H1 (cell line): ENCODE measurements at regions not wholly inside any gene's neighbourhood (a gene's known extent, or its start where the extent isn't known, plus 50 kb on each side); places are given as distances from the start of the nearest gene placed in this dataset.

Experiments used
- BACH1 ChIP-seq: IDR thresholded peaks from 2 replicates; pipeline ENCODE4 v1.6.1; 2012; ENCODE audit warnings: low read length, improper control_type of control experiment
- BCL11A ChIP-seq, 2 experiments: IDR thresholded peaks; one replicate each; pipeline ENCODE4 v1.6.1; 2011; ENCODE audit warnings: low read depth in 2 of 2, low read length in 2 of 2, mild to moderate bottlenecking in 2 of 2
- KDM5A ChIP-seq: fragments of 200-600 bp; IDR thresholded peaks from 2 replicates; pipeline ENCODE4 v1.7.1; 2012; ENCODE audit warnings: mild to moderate bottlenecking, low read length, inconsistent platforms, mixed read lengths

DNA sequence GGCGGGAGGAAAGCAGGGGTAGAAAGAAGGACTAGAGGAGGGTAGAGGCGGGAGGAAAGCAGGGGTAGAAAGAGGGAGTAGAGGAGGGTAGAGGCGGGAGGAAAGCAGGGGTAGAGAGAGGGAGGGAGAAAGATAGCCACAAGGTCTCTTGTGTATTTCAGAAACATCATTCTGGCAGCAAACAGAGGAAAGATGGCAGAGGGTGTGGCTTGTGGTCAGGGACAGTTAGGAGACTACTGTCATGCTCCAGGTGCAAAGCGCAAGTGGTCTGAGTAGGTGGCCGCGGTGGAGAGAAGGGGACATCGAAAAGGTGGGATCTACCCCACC, 82.4 kb upstream of the TAF1B start (continued):
- TF ChIP-seq BACH1, result no peak
- no peak for TF ChIP-seq KDM5A
- no peak for TF ChIP-seq BCL11A (IDR thresholded peaks at IDR 0.05; ENCODE audit: low read depth in 2 of 2, low read length in 2 of 2)
